SIG-M5 (cell line): ENCODE measurements at regions not wholly inside any gene's neighbourhood (a gene's known extent, or its start where the extent isn't known, plus 50 kb on each side); places are given as distances from the start of the nearest gene placed in this dataset.

Experiments
- DNase-seq: peaks from one replicate; lab custom pipeline; 2025; lab: John Stamatoyannopoulos, UW

GRCh38 chr16:85256190-85256739, 144.0 kb upstream of the CIBAR2 start:
- no peak for DNase-seq

- DNase-seq: no peak
Measured at GRCh38 chr16:85257483-85257882, 145.2 kb upstream of the CIBAR2 start.

GRCh38 chr16:85258166-85258565, 145.9 kb upstream of the CIBAR2 start:
- no peak for DNase-seq

GRCh38 chr16:85258629-85259028, 146.4 kb upstream of the CIBAR2 start:
- DNase-seq: no peak

- no peak for DNase-seq
Measured at GRCh38 chr16:85259115-85259831, 147.0 kb upstream of the CIBAR2 start.

- no peak for DNase-seq
Measured at GRCh38 chr16:85259832-85260167, 147.5 kb upstream of the CIBAR2 start.

GRCh38 chr16:85261204-85261603, 148.9 kb upstream of the CIBAR2 start:
- DNase-seq: no peak

GRCh38 chr16:85261657-85262557, 149.6 kb upstream of the CIBAR2 start:
- DNase-seq: no peak

GRCh38 chr16:85262558-85263238, 150.4 kb upstream of the CIBAR2 start:
- no peak for DNase-seq

- DNase-seq: no peak
Measured at GRCh38 chr16:85263239-85263585, 150.9 kb upstream of the CIBAR2 start.

- no peak for DNase-seq
Measured at GRCh38 chr16:85264752-85265151, 152.5 kb upstream of the CIBAR2 start.

- no peak for DNase-seq
Measured at GRCh38 chr16:85265161-85265784, 153.0 kb upstream of the CIBAR2 start.

GRCh38 chr16:85265810-85266209, 153.5 kb upstream of the CIBAR2 start:
- DNase-seq: no peak

GRCh38 chr16:85266857-85267256, 154.6 kb upstream of the CIBAR2 start:
- no peak for DNase-seq

GRCh38 chr16:85267414-85267945, 155.2 kb upstream of the CIBAR2 start:
- no peak for DNase-seq

GRCh38 chr16:85269165-85269564, 156.9 kb upstream of the CIBAR2 start:
- DNase-seq: no peak

GRCh38 chr16:85270374-85270773, 158.1 kb upstream of the CIBAR2 start:
- no peak for DNase-seq

- DNase-seq: no peak
Measured at GRCh38 chr16:85271198-85271597, 158.9 kb upstream of the CIBAR2 start.

- DNase-seq: no peak
Measured at GRCh38 chr16:85273293-85273692, 161.0 kb upstream of the CIBAR2 start.

- no peak for DNase-seq
Measured at GRCh38 chr16:85274501-85274900, 162.2 kb upstream of the CIBAR2 start.

GRCh38 chr16:85274924-85275323, 162.7 kb upstream of the CIBAR2 start:
- no peak for DNase-seq
